NCI-H2081 treated with DMSO at 0.1 percent for 48 hours (cell line): ENCODE measurements at regions not wholly inside any gene's neighbourhood (a gene's known extent, or its start where the extent isn't known, plus 50 kb on each side); places are given as distances from the start of the nearest gene placed in this dataset.
"Not testable (repeated sequence)": the region's sequence is repeated elsewhere in the genome, so short reads cannot be mapped to it uniquely, and the experiment has no call there.

Source experiments
- DNase-seq: peaks from one replicate; lab custom pipeline; 2025; lab: John Stamatoyannopoulos, UW

- peak; percentile 41 for DNase-seq
Observed at GRCh38 chr12:92987362-92987761, 58.3 kb upstream of the EEA1 start.

GRCh38 chr12:92987846-92988621 lies 58.9 kb upstream of the EEA1 start:
- no peak for DNase-seq

GRCh38 chr12:92988622-92989130 lies 59.6 kb upstream of the EEA1 start:
- no peak for DNase-seq

- no peak for DNase-seq
Observed at GRCh38 chr12:92989715-92990484, 60.8 kb upstream of the EEA1 start.

GRCh38 chr12:92991134-92991533 lies 62.0 kb upstream of the EEA1 start:
- DNase-seq = no peak

- no peak for DNase-seq
Observed at GRCh38 chr12:92992041-92992440, 62.9 kb upstream of the EEA1 start.

- DNase-seq = no peak
Observed at GRCh38 chr12:92993259-92993658, 64.2 kb upstream of the EEA1 start.

- no peak for DNase-seq
Observed at GRCh38 chr12:92995258-92995903, 66.3 kb upstream of the EEA1 start.

- no peak for DNase-seq
Observed at GRCh38 chr12:93000026-93000425, 70.9 kb upstream of the EEA1 start.

- no peak for DNase-seq
Observed at GRCh38 chr12:93001407-93001806, 72.3 kb upstream of the EEA1 start.

GRCh38 chr12:93002293-93003054 lies 73.4 kb upstream of the EEA1 start:
- DNase-seq = no peak

- no peak for DNase-seq
Observed at GRCh38 chr12:93003531-93004239, 74.6 kb upstream of the EEA1 start.

- no peak for DNase-seq
Observed at GRCh38 chr12:93005928-93006392, 76.9 kb upstream of the EEA1 start.

- no peak for DNase-seq
Observed at GRCh38 chr12:93006471-93007208, 77.5 kb upstream of the EEA1 start.

GRCh38 chr12:93007544-93007943 lies 78.4 kb upstream of the EEA1 start:
- no peak for DNase-seq

GRCh38 chr12:93008044-93008778 lies 79.1 kb upstream of the EEA1 start:
- DNase-seq = no peak

GRCh38 chr12:93008880-93009279 lies 79.8 kb upstream of the EEA1 start:
- DNase-seq = not testable (repeated sequence)

GRCh38 chr12:93009533-93009932 lies 80.4 kb upstream of the EEA1 start:
- DNase-seq = no peak

GRCh38 chr12:93010461-93010860 lies 81.4 kb upstream of the EEA1 start:
- no peak for DNase-seq

GRCh38 chr12:93011100-93011499 lies 82.0 kb upstream of the EEA1 start:
- DNase-seq = no peak
